ENCODE measurements at regions not wholly inside any gene's neighbourhood (a gene's known extent, or its start where the extent isn't known, plus 50 kb on each side); places are given as distances from the start of the nearest gene placed in this dataset.

- no peak for DNase-seq
Observed at GRCh38 chr16:65783709-65784474, 582.6 kb upstream of the CDH5 start.

- DNase-seq = no peak
Observed at GRCh38 chr16:65782611-65783600, 583.6 kb upstream of the CDH5 start.

- DNase-seq = no peak
Observed at GRCh38 chr16:65781855-65782254, 584.6 kb upstream of the CDH5 start.

GRCh38 chr16:65781363-65781762, 585.1 kb upstream of the CDH5 start:
- DNase-seq = no peak

GRCh38 chr16:65779201-65779600, 587.3 kb upstream of the CDH5 start:
- no peak for DNase-seq

- no peak for DNase-seq
Observed at GRCh38 chr16:65776639-65777183, 589.8 kb upstream of the CDH5 start.

GRCh38 chr16:65775829-65776228, 590.7 kb upstream of the CDH5 start:
- no peak for DNase-seq

GRCh38 chr16:65774350-65774749, 592.1 kb upstream of the CDH5 start:
- DNase-seq = no peak

- DNase-seq = no peak
Observed at GRCh38 chr16:65773301-65773874, 593.1 kb upstream of the CDH5 start.

- no peak for DNase-seq
Observed at GRCh38 chr16:65772134-65772732, 594.3 kb upstream of the CDH5 start.

- DNase-seq = no peak
Observed at GRCh38 chr16:65771707-65772106, 594.8 kb upstream of the CDH5 start.

GRCh38 chr16:65770752-65771151, 595.7 kb upstream of the CDH5 start:
- DNase-seq = no peak

- DNase-seq = no peak
Observed at GRCh38 chr16:65769776-65770438, 596.6 kb upstream of the CDH5 start.

- DNase-seq = no peak
Observed at GRCh38 chr16:65769055-65769465, 597.4 kb upstream of the CDH5 start.

- DNase-seq = no peak
Observed at GRCh38 chr16:65767125-65767524, 599.4 kb upstream of the CDH5 start.

GRCh38 chr16:65763640-65764305, 602.7 kb upstream of the CDH5 start:
- no peak for DNase-seq

GRCh38 chr16:65760874-65761273, 605.6 kb upstream of the CDH5 start:
- DNase-seq = no peak

GRCh38 chr16:65758620-65759019, 607.9 kb upstream of the CDH5 start:
- no peak for DNase-seq

GRCh38 chr16:65757064-65757463, 609.4 kb upstream of the CDH5 start:
- no peak for DNase-seq

GRCh38 chr16:65756163-65756562, 610.3 kb upstream of the CDH5 start:
- DNase-seq = no peak
